GM06990 (cell line): ENCODE measurements at regions not wholly inside any gene's neighbourhood (a gene's known extent, or its start where the extent isn't known, plus 50 kb on each side); places are given as distances from the start of the nearest gene placed in this dataset.

Experiments used
- DNase-seq: peaks from one replicate; pipeline ENCODE4 v3.0.0-alpha.2; 2011; ENCODE audit not compliant: insufficient read length; ENCODE audit errors: extremely low read depth
- H3K27me3 ChIP-seq: replicated peaks from 2 replicates; pipeline ENCODE4 v1.6.0; 2011; ENCODE audit warnings: low read length; ENCODE audit not compliant: control insufficient read depth, insufficient read depth
- H3K36me3 ChIP-seq: 2 replicates; pipeline ENCODE4 v1.5.1; 2011; ENCODE audit warnings: low read length; ENCODE audit not compliant: control insufficient read depth, insufficient read depth
- H3K4me3 ChIP-seq: replicated peaks from 2 replicates; pipeline ENCODE4 v1.5.1; 2011; ENCODE audit warnings: low read depth, mild to moderate bottlenecking, control low read depth, low read length
- TF ChIP-seq, protein P1 (sequence below): IDR thresholded peaks from 2 replicates; pipeline ENCODE4 v1.5.1; 2011; ENCODE audit warnings: low read length, control low read depth, mild to moderate bottlenecking, inconsistent platforms; ENCODE audit not compliant: insufficient read depth, poor library complexity, severe bottlenecking

DNA sequence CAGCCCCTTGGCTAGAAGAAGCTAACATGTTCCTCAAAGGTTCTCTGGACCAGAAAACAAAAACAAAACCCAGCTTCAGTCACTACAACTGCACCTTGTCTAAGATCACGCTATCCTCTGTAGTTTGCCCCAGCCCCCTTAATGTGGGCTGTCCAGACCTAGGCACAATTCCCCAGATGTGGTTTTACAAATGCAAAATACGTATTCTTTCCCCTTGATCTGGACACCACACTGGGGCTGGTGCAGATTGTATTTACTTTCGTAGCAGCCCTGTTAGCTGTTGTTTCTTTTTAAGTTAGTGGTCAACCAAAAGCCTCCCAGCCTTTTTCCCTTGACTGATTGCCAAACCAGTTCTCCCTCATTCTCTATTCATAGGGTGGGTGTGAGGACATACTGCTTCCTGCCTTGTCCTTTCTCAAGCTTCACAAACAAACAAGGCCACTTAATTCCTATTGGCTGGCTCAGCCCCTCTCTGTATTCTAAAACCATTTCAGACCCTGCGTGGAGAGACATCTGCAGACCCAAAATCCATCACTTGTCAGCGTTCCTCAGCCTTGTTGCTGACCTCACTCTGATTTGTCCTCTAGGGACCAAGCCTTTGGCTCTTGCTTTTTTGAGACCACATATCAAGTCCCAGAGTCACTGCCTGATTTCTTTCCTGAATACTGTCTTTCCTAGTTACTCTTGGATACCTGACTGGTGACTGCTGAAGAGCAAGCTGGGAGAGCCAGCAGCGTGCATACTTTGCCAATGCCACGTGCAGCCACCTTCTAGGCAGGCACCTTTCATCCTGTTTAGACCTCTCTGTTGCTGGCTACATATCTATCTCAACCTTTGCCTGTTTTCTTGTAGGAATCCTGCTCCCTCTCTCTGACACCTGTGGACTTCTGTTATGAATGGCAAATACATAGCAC is 96.4 kb upstream of the RAB3GAP2 start:
- no peaks in the 10 kb centered on the region for H3K36me3 ChIP-seq
- no peak for DNase-seq
- TF ChIP-seq, protein P1, sequence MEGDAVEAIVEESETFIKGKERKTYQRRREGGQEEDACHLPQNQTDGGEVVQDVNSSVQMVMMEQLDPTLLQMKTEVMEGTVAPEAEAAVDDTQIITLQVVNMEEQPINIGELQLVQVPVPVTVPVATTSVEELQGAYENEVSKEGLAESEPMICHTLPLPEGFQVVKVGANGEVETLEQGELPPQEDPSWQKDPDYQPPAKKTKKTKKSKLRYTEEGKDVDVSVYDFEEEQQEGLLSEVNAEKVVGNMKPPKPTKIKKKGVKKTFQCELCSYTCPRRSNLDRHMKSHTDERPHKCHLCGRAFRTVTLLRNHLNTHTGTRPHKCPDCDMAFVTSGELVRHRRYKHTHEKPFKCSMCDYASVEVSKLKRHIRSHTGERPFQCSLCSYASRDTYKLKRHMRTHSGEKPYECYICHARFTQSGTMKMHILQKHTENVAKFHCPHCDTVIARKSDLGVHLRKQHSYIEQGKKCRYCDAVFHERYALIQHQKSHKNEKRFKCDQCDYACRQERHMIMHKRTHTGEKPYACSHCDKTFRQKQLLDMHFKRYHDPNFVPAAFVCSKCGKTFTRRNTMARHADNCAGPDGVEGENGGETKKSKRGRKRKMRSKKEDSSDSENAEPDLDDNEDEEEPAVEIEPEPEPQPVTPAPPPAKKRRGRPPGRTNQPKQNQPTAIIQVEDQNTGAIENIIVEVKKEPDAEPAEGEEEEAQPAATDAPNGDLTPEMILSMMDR, result no peak
- H3K4me3 ChIP-seq, result no peak overlapping the region
- no peaks in the 10 kb centered on the region for H3K27me3 ChIP-seq

DNA sequence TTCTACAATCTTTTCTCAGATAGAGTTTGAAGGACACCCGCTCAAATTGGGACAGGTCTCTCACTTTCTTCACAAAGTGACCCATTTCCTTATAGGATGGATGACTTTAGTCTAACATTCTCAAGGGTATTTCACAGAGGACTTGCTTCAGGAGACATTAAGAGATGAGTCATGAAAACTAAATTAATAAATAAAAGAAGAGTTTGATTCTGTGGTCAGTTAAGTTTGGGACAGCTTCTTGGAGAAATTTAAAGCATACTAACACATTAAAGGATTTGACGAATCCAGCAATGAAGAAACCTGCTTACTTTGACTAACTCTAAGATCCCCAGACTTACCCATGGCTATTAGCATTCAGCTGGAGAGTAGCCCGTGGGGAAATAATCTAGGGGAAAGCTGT is 95.6 kb upstream of the RAB3GAP2 start:
- no peaks in the 10 kb centered on the region for H3K36me3 ChIP-seq

DNA sequence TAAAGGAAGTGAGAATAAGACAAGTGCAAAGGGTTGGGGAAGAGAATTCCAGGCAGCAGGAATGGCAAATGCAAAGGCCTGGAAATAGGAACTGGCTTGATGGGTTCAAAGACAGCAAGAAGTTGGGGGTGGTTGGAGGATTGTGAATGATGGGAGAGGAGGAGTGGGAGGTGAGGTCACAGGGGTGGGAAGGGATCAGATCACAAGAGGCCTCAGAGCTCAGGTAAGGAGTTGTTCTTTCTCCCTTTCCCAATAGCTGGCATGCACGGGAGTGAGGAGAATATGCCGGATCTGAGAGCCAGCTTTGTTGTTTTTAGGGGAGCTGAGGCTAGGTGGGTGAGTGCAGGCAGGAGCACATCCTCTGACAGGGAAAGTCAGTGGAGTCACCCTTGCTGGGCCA is 94.0 kb upstream of the RAB3GAP2 start:
- Histone ChIP-seq H3K4me3 (no peak overlapping the region), H3K36me3 (no peaks in the 10 kb centered on the region), H3K27me3 (no peaks in the 10 kb centered on the region)
- no peak for DNase-seq
- TF ChIP-seq, protein P1, result no peak

More for the DNA sequence above, 95.6 kb upstream of the RAB3GAP2 start:
- DNase-seq, result no peak
- H3K27me3 ChIP-seq, result no peaks in the 10 kb centered on the region
- TF ChIP-seq, protein P1, result no peak
- H3K4me3 ChIP-seq, result no peak overlapping the region

DNA sequence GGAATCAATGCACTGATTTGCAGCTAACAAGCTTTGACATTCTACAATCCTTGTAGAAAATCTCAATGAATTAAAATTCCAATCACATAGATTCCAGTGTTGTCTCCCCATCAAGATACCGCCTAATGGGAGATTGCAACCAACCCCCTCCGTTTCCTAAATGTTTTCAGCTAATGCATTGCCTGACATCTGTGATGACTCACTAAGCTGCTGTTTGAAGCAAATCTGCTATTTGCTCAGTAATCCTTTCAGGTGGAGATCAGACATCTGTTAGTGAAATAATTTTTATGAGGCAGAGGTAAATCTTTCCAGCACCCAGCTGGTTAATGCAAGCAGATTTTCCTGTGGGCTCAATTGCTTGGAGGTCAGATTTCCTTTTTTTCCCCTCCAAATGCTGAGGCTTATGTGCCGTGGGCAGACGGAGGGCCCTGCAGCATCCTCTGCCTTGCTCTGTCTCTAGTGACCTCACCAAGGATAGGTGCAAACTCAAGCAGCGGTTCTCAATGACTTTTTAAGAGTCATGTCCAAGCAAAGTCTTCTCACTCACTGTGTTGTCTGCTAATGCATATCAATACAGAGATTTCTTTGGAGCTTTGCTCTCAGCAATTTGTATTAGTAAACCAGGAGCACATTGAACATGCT is 91.1 kb upstream of the RAB3GAP2 start:
- no peak overlapping the region for H3K4me3 ChIP-seq
- TF ChIP-seq, protein P1, result no peak
- no peaks in the 10 kb centered on the region for H3K27me3 ChIP-seq
- H3K36me3 ChIP-seq, result no peaks in the 10 kb centered on the region
- no peak for DNase-seq

DNA sequence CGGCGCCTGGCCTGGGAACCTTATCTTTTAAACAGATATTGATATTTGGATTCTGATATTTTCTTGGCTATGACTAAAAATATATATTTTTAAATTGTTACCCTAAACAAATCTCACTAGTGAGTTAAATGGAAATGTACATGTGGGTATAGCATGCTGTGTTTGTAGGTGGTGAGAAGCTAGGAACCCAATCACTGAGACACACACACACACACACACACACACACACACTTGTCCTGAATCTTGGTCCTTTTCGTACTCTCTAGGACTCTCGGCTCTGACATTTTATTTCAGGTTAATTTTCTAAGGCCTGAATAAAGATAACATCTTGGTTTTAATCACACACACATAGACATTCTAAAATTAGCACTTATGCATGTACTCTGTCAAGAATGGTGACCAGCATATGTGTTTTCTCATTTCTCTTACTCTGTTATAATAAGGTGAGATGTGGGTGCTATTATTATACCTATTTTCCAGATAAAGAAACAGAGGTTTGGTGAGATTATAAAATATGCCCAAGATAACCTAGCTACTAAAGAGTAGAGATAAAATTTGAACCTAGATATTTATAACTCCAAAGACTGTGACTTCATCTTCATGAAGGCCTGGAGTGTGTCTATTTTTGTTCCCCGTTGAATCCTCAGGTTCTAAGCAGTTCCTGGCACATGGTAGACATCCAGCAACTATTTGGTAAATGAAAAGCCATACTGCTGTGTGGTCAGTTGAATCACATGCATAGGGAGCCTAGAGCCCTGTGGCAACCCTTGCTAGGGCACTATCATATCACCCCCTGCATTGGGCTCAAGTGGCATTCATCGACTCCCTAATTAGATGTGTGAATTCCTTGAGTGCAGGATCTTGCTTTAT is 85.0 kb upstream of the RAB3GAP2 start:
- TF ChIP-seq, protein P1, result no peak
- DNase-seq, result no peak
- H3K27me3 ChIP-seq, result no peaks in the 10 kb centered on the region
- H3K36me3 ChIP-seq, result no peaks in the 10 kb centered on the region
- no peak overlapping the region for H3K4me3 ChIP-seq
